ENCODE measurements at regions not wholly inside any gene's neighbourhood (a gene's known extent, or its start where the extent isn't known, plus 50 kb on each side); places are given as distances from the start of the nearest gene placed in this dataset.

- H3K4me3 ChIP-seq = no peak overlapping the region
- no peak overlapping the region for H3K27ac Mint-ChIP-seq
- H4K20me1 ChIP-seq (replicated peaks; ENCODE audit: insufficient read depth) = no peaks in the 10 kb centered on the region
- TF ChIP-seq ZNF331 (CRISPR knock-in tag; IDR thresholded peaks at IDR 0.05; ENCODE audit: low read depth) (no peak), EZH2 (IDR thresholded peaks at IDR 0.05; ENCODE audit: low read depth, unreplicated experiment) (no peak), REST (IDR thresholded peaks at IDR 0.05; ENCODE audit: unreplicated experiment) (no peak), STAT1 (IDR thresholded peaks at IDR 0.05; ENCODE audit: unreplicated experiment) (no peak), EZH2phosphoT487 (IDR thresholded peaks at IDR 0.05; ENCODE audit: unreplicated experiment) (no peak), ZNF462 (CRISPR knock-in tag; IDR thresholded peaks at IDR 0.05) (no peak), CTCF (conservative IDR thresholded peaks at IDR 0.05; ENCODE audit: low read depth in 2 of 2) (no peak), JUNB (IDR thresholded peaks at IDR 0.05; ENCODE audit: unreplicated experiment) (no peak), POLR2AphosphoS5 (IDR thresholded peaks at IDR 0.05; ENCODE audit: low read depth) (no peak), ETS1 (IDR thresholded peaks at IDR 0.05) (no peak)
- H3K36me3 ChIP-seq (ENCODE audit: insufficient read depth) = peaks cover 10% of the 10 kb centered on the region
- H3F3A ChIP-seq (replicated peaks; ENCODE audit: low read depth) = no peaks in the 10 kb centered on the region
- no peak overlapping the region for H3K27ac ChIP-seq (ENCODE audit: low read depth)
- no peak overlapping the region for H3K4me3 Mint-ChIP-seq
- no peaks in the 10 kb centered on the region; the same call in 1 of the 2 replicates for H3K9me2 ChIP-seq (ENCODE audit: insufficient read depth)
- ATAC-seq = no peak
- no peaks in the 10 kb centered on the region for H3K79me2 ChIP-seq (replicated peaks; ENCODE audit: insufficient read depth)
- no peak overlapping the region for H2AFZ ChIP-seq
- peaks cover 17% of the 10 kb centered on the region for H3K36me3 Mint-ChIP-seq (ENCODE audit: low read depth)
- H3K4me1 ChIP-seq (ENCODE audit: insufficient read depth) = no peaks in the 10 kb centered on the region
- peaks cover 21% of the 10 kb centered on the region for H3K9me3 Mint-ChIP-seq
- H3K4me2 ChIP-seq = no peak overlapping the region
- no peak for DNase-seq (ENCODE audit: low spot score)
- peaks cover 7% of the 10 kb centered on the region; the same call in 2 of the 3 replicates for H3K4me1 Mint-ChIP-seq
- peaks cover 2% of the 10 kb centered on the region for H3K27me3 Mint-ChIP-seq (ENCODE audit: insufficient read depth, low read depth, poor library complexity)
- H3K27me3 ChIP-seq (ENCODE audit: insufficient read depth) = no peaks in the 10 kb centered on the region
These were observed 238.6 kb upstream of the DDHD1 start for GRCh38 chr14:53391631-53392285.

Measured in GM23338 (cell line).